HG03521 (cell line): ENCODE measurements at regions not wholly inside any gene's neighbourhood (a gene's known extent, or its start where the extent isn't known, plus 50 kb on each side); places are given as distances from the start of the nearest gene placed in this dataset.

Experiments used
- ATAC-seq: cut with Tn5 transposase; IDR thresholded peaks from one replicate; pipeline ENCODE4 v1.9.1; 2021; ENCODE audit warnings: mild to moderate bottlenecking, moderate library complexity; ENCODE audit not compliant: unreplicated experiment

- no peak for ATAC-seq
These were observed 82.9 kb downstream of the FAM43A start for GRCh38 chr3:194768586-194768985.

- ATAC-seq: peak; percentile 95
These were observed 83.4 kb downstream of the FAM43A start for GRCh38 chr3:194769020-194769643.

- ATAC-seq: no peak
These were observed 86.7 kb downstream of the FAM43A start for GRCh38 chr3:194772241-194773000.

- no peak for ATAC-seq
These were observed 87.5 kb downstream of the FAM43A start for GRCh38 chr3:194773216-194773615.

GRCh38 chr3:194773771-194774455 is 88.2 kb downstream of the FAM43A start:
- no peak for ATAC-seq

GRCh38 chr3:194775266-194775665 is 89.6 kb downstream of the FAM43A start:
- ATAC-seq: no peak

GRCh38 chr3:194775731-194776130 is 90.0 kb downstream of the FAM43A start:
- no peak for ATAC-seq

- no peak for ATAC-seq
These were observed 92.0 kb downstream of the FAM43A start for GRCh38 chr3:194777729-194778128.

GRCh38 chr3:194779729-194780224 is 94.1 kb downstream of the FAM43A start:
- ATAC-seq: no peak

- no peak for ATAC-seq
These were observed 95.0 kb downstream of the FAM43A start for GRCh38 chr3:194780706-194781105.

- ATAC-seq: no peak
These were observed 95.9 kb downstream of the FAM43A start for GRCh38 chr3:194781617-194782016.

- ATAC-seq: no peak
These were observed 97.2 kb downstream of the FAM43A start for GRCh38 chr3:194782698-194783404.

GRCh38 chr3:194784361-194784760 is 98.7 kb downstream of the FAM43A start:
- no peak for ATAC-seq

GRCh38 chr3:194785315-194785714 is 99.6 kb downstream of the FAM43A start:
- ATAC-seq: no peak

- ATAC-seq: no peak
These were observed 101.4 kb downstream of the FAM43A start for GRCh38 chr3:194787072-194787471.

- ATAC-seq: no peak
These were observed 102.0 kb downstream of the FAM43A start for GRCh38 chr3:194787650-194788049.

- no peak for ATAC-seq
These were observed 106.7 kb downstream of the FAM43A start for GRCh38 chr3:194792368-194792767.

GRCh38 chr3:194797555-194798250 is 112.0 kb downstream of the FAM43A start:
- no peak for ATAC-seq

- no peak for ATAC-seq
These were observed 112.8 kb downstream of the FAM43A start for GRCh38 chr3:194798486-194798885.

GRCh38 chr3:194800002-194800401 is 114.3 kb downstream of the FAM43A start:
- no peak for ATAC-seq
